CD4-positive, alpha-beta T cell treated with Interleukin-6 at 100 ng/mL for 8 hours (primary cell): ENCODE measurements at regions not wholly inside any gene's neighbourhood (a gene's known extent, or its start where the extent isn't known, plus 50 kb on each side); places are given as distances from the start of the nearest gene placed in this dataset.
"Not testable (repeated sequence)": the region's sequence is repeated elsewhere in the genome, so short reads cannot be mapped to it uniquely, and the experiment has no call there.

Experiments used
- DNase-seq: peaks from one replicate; pipeline ENCODE4 v3.0.0-alpha.2; 2020; ENCODE audit warnings: mixed read lengths, low spot score

GRCh38 chr16:29218649-29219048, 187.9 kb downstream of the NPIPB11 start:
- DNase-seq: not testable (repeated sequence)

GRCh38 chr16:29218171-29218570, 188.3 kb downstream of the NPIPB11 start:
- not testable (repeated sequence) for DNase-seq

- DNase-seq: not testable (repeated sequence)
Observed at GRCh38 chr16:29217752-29218126, 188.8 kb downstream of the NPIPB11 start.

GRCh38 chr16:29217104-29217751, 189.3 kb downstream of the NPIPB11 start:
- not testable (repeated sequence) for DNase-seq

- DNase-seq: not testable (repeated sequence)
Observed at GRCh38 chr16:29213770-29214169, 192.7 kb downstream of the NPIPB11 start.

GRCh38 chr16:29213251-29213650, 193.3 kb downstream of the NPIPB11 start:
- not testable (repeated sequence) for DNase-seq

GRCh38 chr16:29212084-29213027, 194.2 kb downstream of the NPIPB11 start:
- DNase-seq: not testable (repeated sequence)

- DNase-seq: not testable (repeated sequence)
Observed at GRCh38 chr16:29211456-29211855, 195.1 kb downstream of the NPIPB11 start.

GRCh38 chr16:29210299-29211150, 196.0 kb downstream of the NPIPB11 start:
- DNase-seq: not testable (repeated sequence)

GRCh38 chr16:29206120-29206519, 200.4 kb downstream of the NPIPB11 start:
- not testable (repeated sequence) for DNase-seq

- DNase-seq: not testable (repeated sequence)
Observed at GRCh38 chr16:29205151-29205550, 201.4 kb downstream of the NPIPB11 start.

GRCh38 chr16:29204806-29205135, 201.7 kb downstream of the NPIPB11 start:
- no peak for DNase-seq

- not testable (repeated sequence) for DNase-seq
Observed at GRCh38 chr16:29203933-29204805, 202.3 kb downstream of the NPIPB11 start.

GRCh38 chr16:29203046-29203932, 203.2 kb downstream of the NPIPB11 start:
- not testable (repeated sequence) for DNase-seq

GRCh38 chr16:29202642-29203041, 203.9 kb downstream of the NPIPB11 start:
- not testable (repeated sequence) for DNase-seq

GRCh38 chr16:29202025-29202632, 204.4 kb downstream of the NPIPB11 start:
- not testable (repeated sequence) for DNase-seq

- DNase-seq: not testable (repeated sequence)
Observed at GRCh38 chr16:29201296-29202024, 205.1 kb downstream of the NPIPB11 start.

- DNase-seq: not testable (repeated sequence)
Observed at GRCh38 chr16:29200681-29201080, 205.8 kb downstream of the NPIPB11 start.

- not testable (repeated sequence) for DNase-seq
Observed at GRCh38 chr16:29200135-29200601, 206.3 kb downstream of the NPIPB11 start.
